GM12872 (cell line): ENCODE measurements at regions not wholly inside any gene's neighbourhood (a gene's known extent, or its start where the extent isn't known, plus 50 kb on each side); places are given as distances from the start of the nearest gene placed in this dataset.

Experiments used
- TF ChIP-seq, protein P1 (sequence below): IDR thresholded peaks from 3 replicates; pipeline ENCODE4 v1.5.1; 2011; ENCODE audit warnings: low read depth, mild to moderate bottlenecking, low read length, moderate library complexity; ENCODE audit not compliant: insufficient read depth

DNA sequence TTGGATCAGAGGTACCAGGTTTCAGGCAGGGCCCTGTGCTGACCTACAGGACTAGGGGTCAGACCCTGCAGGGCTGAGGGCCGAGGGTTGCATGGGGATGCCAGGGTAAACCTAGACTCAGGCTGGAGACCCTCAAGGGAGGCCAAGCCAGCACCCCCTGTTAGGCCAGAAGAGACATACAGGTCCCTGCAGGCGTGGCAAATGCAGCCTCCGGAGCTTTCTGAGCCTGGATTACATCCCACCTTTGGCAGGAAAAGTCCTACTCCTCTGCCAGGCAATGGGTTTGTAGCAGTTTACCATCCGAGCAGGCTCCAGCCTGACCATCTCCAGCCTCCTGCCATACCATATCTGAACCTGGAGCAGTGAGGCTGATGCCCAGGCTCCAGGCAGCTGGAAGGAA, 425.3 kb downstream of the NPHP4 start:
- TF ChIP-seq, protein P1, sequence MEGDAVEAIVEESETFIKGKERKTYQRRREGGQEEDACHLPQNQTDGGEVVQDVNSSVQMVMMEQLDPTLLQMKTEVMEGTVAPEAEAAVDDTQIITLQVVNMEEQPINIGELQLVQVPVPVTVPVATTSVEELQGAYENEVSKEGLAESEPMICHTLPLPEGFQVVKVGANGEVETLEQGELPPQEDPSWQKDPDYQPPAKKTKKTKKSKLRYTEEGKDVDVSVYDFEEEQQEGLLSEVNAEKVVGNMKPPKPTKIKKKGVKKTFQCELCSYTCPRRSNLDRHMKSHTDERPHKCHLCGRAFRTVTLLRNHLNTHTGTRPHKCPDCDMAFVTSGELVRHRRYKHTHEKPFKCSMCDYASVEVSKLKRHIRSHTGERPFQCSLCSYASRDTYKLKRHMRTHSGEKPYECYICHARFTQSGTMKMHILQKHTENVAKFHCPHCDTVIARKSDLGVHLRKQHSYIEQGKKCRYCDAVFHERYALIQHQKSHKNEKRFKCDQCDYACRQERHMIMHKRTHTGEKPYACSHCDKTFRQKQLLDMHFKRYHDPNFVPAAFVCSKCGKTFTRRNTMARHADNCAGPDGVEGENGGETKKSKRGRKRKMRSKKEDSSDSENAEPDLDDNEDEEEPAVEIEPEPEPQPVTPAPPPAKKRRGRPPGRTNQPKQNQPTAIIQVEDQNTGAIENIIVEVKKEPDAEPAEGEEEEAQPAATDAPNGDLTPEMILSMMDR: no peak

DNA sequence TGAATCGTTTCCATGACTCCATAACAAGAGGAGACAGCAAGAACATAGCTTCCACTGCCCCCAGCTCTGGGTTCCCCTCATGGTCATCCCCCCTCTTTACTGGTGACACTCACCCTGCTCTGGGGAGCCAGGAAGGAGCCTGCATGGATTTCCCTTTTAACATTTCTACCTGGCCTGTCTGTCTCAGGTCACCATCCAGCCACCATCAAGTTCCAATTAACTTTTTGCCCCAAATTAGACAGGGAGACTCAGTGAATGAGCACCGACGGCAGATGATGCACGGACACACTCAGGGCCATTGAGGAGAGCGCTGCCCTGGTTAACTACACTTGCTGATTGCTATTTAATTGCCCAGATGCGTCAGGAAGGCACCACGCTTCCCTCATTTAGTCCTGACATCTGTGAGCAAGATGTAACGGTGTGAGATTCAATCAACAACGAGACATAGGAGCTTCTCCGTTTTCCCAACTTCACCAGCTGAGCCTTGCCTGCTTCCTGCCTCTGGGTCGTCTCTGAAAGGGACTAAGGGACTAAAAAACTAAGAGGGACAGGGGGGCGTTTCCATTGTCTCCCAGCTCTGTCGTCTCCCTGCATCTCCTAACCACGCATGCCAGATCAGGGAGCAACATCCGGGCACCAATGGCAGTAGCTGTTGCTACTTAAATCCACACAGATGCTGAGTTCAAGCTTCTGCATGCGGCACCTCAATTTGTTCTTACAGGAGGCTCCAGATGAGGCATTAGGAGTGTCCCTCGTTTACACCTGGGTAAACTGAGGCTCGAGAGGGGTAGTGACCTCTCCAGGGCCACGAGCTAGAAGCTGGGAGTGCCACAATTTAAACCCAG, 426.7 kb downstream of the NPHP4 start:
- TF ChIP-seq, protein P1: no peak

DNA sequence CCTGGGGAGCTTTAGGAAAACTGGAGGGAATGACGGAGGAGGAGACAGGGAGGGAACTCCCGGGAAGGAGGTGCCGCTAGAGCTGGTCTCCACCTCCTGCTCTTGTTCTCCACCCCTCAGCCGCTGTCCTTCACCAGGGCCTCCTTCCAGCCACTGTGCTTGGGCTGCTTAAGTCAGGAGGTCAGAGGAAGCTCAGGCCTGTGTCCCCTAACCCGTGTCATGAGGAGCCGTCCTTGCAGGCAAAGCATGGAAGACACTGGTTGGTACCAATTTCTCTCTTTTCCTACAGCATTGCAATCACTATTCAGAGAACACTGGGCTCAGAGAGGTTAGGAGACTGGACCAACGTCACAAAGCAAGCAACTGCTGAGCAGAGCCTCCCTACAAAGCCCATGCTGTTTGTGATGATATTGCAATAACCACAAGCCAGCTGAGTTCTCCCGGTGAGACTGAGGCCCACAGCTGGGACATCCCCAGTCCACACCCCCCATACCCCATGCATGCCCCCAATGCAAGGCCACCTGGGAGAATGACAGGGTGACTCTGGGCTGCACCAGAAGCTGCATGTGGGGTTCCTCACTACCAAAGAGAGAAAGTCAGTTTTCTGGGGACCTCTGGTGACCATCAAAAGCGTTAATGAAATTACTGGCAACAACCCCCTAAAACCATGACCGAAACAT, 427.5 kb downstream of the NPHP4 start:
- TF ChIP-seq, protein P1: no peak

DNA sequence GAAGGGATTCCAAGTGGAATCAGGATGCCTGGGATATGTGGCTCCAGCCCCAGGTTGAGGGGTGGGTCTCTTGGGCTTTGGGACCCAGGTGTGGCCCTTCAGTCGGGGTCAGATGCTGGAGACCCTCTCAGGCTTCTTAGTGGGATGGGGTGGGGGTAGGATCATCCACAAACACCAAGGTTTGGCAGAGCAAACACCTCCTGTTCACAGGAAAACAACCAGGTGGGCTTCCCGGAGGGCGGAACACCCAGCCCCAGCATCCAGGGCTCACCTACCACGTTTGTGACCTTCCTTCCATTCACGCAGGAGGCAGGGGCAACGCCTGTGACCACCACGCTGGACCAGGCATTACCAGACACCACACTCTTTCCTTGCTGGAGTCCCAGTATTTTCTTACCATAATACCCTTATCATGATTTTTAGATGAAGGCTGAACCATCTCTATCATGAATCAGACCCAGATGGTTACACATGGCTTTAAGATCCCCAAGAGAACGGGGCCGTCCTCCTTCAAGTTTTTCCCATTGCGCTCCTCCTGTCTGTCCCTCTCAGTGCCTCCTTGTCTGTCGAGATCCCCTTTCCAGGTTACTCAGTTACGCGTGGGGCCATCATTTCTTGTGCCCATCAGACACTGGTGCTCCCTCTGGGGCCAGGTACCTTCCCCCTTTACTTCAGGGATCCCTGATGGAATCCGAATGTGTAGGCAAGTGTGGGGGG, 428.2 kb downstream of the NPHP4 start:
- TF ChIP-seq, protein P1: no peak

DNA sequence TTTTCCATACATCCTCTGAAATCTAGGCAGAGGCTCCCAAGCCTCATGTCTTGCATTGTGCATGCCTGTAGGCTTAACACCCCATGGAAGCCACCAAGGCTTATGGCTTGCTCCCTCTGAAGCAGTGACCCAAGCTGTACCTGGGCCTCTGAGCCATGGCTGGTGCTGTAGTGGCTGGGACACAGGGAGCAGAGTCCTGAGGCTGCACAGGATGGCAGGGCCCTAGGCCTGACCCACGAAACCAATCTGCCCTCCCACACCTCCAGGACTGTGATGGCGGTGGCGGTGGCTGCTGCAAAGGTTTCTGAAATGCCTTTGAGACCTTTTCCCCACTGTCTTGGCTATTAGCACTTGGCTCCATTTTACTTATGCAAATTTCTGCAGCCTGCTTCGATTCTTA, 429.5 kb downstream of the NPHP4 start:
- TF ChIP-seq, protein P1: no peak

DNA sequence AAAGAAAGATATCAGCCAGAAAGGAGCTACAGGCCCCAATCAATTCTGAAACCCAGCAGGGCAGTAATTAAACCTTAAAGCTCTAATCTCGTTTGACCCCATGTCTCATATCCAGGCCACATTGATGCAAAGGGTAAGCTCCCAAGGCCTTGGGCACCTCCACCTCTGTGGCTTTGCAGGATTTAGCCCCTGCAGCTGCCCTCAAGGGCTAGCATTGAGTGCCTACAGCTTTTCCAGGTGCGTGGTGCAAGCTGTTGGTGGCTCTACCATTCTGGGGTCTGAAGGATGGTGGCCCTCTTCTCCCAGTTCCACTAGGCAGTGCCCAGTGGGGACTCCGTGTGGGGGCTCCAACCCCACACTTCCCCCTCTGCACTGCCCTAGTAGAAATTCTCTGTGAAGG, 429.9 kb downstream of the NPHP4 start:
- TF ChIP-seq, protein P1: no peak

DNA sequence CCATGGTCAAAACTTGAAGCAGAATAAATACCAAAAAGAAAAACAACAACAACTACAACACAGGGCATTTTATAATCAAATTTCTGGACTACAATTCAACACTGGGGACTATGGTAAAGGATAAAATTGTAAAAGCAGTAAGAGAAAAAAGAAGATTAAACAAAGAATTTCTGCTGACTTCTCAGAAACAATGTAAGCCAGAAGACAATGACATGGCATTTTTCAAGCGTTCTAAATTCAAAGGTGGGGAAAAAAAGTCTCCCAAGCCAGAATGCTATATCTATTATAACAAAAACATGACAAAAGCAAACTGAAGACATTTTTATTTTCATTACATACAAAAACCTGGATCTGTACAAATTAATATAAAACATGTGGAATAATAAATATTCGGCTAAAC, 433.1 kb downstream of the NPHP4 start:
- TF ChIP-seq, protein P1: no peak
